K562 (cell line): ENCODE measurements at regions not wholly inside any gene's neighbourhood (a gene's known extent, or its start where the extent isn't known, plus 50 kb on each side); places are given as distances from the start of the nearest gene placed in this dataset.

Experiments used
- DNMT1 ChIP-seq: fragments of 450-650 bp; IDR thresholded peaks from 2 replicates; pipeline ENCODE4 v1.6.1; 2016; ENCODE audit warnings: antibody characterized with exemption, mild to moderate bottlenecking
- FOXA1 ChIP-seq: fragments of 450-650 bp; IDR thresholded peaks from 2 replicates; pipeline ENCODE4 v1.6.1; 2016; ENCODE audit warnings: mild to moderate bottlenecking, borderline replicate concordance
- ZNF324 ChIP-seq: fragments of 250-450 bp; sonication (Bioruptor Pico); IDR thresholded peaks from 2 replicates; pipeline ENCODE4 v1.4.0; 2020; ENCODE audit warnings: mild to moderate bottlenecking
- ZNF79 ChIP-seq: fragments of 250-450 bp; sonication (Bioruptor Pico); IDR thresholded peaks from 2 replicates; pipeline ENCODE4 v1.4.0; 2020; ENCODE audit warnings: low read depth, mild to moderate bottlenecking, moderate library complexity
- TF ChIP-seq, protein P1 (sequence below): fragments of 450-650 bp; formaldehyde crosslinking; IDR thresholded peaks from 2 replicates; pipeline ENCODE4 v1.4.0; 2020; ENCODE audit warnings: mild to moderate bottlenecking, moderate library complexity
- TF ChIP-seq, protein P2 (sequence below), 3 experiments: fragments of 200-800 bp in 1 of 3; fragments of 250-450 bp in 1 of 3; fragments of 450-650 bp in 1 of 3; sonication (Bioruptor Pico) in 1 of 3; sonication (Bioruptor generic) in 1 of 3; formaldehyde crosslinking in 1 of 3; IDR thresholded peaks; 2 replicates each; pipeline versions ENCODE4 v1.6.1 to v1.8.0; 2016 to 2022; ENCODE audit warnings: mild to moderate bottlenecking in 2 of 3, missing genetic modification characterization in 2 of 3, missing compliant biosample characterization in 1 of 3, moderate library complexity in 1 of 3

DNA sequence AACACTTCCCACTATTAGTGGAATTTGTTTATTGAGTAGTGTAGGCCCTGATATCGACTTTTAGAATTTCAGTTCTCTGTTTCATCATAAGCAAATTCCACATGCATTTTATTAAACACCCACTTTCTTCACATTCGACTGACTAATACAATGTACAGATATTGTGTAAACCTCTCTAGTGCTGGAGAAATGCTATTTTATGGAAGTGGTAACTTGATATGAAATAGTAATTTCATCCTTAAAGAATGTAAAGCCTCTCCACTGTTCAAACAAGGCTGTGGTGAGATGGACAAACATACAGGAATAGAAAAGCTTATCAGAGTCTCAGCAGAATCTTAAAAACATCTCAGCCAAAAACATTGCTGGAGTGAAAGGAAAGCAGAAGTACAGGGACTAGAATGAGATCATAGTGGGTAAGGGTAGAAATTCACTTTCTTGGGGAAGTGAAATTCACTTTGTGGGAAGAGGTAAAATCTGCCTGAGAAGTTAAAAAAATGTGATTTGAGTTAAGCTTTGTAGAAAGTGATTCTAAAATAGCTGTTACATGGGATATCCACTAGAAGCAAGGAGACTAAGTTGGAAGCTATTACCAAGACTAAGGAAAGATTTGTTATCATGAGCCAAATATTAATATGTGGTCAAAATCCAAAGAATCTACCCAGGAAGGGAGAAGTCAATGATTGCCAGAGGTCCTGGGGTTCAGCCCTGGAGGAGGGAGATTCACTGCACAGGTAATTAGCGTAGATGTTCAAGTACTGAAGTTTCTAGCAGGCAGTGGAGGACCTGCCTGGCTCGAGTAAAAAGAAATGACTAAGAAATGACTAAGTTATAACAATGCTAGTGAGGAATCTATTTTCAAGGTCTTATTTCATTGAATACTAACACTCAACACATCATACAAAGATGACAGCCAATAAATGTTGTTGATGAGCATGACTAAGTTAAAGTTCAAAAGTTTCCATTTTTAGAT lies 398.3 kb upstream of the FAM47C start (continued):
- TF ChIP-seq, protein P1, sequence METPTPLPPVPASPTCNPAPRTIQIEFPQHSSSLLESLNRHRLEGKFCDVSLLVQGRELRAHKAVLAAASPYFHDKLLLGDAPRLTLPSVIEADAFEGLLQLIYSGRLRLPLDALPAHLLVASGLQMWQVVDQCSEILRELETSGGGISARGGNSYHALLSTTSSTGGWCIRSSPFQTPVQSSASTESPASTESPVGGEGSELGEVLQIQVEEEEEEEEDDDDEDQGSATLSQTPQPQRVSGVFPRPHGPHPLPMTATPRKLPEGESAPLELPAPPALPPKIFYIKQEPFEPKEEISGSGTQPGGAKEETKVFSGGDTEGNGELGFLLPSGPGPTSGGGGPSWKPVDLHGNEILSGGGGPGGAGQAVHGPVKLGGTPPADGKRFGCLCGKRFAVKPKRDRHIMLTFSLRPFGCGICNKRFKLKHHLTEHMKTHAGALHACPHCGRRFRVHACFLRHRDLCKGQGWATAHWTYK, result no peak
- TF ChIP-seq ZNF79 (CRISPR knock-in tag) (no peak), FOXA1 (no peak), DNMT1 (no peak), ZNF324 (CRISPR knock-in tag) (no peak)
- TF ChIP-seq, protein P2, sequence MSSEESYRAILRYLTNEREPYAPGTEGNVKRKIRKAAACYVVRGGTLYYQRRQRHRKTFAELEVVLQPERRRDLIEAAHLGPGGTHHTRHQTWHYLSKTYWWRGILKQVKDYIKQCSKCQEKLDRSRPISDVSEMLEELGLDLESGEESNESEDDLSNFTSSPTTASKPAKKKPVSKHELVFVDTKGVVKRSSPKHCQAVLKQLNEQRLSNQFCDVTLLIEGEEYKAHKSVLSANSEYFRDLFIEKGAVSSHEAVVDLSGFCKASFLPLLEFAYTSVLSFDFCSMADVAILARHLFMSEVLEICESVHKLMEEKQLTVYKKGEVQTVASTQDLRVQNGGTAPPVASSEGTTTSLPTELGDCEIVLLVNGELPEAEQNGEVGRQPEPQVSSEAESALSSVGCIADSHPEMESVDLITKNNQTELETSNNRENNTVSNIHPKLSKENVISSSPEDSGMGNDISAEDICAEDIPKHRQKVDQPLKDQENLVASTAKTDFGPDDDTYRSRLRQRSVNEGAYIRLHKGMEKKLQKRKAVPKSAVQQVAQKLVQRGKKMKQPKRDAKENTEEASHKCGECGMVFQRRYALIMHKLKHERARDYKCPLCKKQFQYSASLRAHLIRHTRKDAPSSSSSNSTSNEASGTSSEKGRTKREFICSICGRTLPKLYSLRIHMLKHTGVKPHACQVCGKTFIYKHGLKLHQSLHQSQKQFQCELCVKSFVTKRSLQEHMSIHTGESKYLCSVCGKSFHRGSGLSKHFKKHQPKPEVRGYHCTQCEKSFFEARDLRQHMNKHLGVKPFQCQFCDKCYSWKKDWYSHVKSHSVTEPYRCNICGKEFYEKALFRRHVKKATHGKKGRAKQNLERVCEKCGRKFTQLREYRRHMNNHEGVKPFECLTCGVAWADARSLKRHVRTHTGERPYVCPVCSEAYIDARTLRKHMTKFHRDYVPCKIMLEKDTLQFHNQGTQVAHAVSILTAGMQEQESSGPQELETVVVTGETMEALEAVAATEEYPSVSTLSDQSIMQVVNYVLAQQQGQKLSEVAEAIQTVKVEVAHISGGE (CRISPR knock-in tag; IDR thresholded peaks at IDR 0.05), result no peak
